Mesendoderm (in vitro differentiated cells): ENCODE measurements at regions not wholly inside any gene's neighbourhood (a gene's known extent, or its start where the extent isn't known, plus 50 kb on each side); places are given as distances from the start of the nearest gene placed in this dataset.
"Not testable (repeated sequence)": the region's sequence is repeated elsewhere in the genome, so short reads cannot be mapped to it uniquely, and the experiment has no call there.

Experiments used
- DNase-seq: peaks from one replicate; pipeline ENCODE4 v3.0.0; 2013
- H2AK5ac ChIP-seq: 2 replicates; pipeline ENCODE4 v1.6.1; 2013; ENCODE audit warnings: low read length, inconsistent platforms
- H2BK120ac ChIP-seq: 2 replicates; pipeline ENCODE4 v1.6.1; 2013; ENCODE audit warnings: low read depth, mild to moderate bottlenecking, low read length, moderate library complexity, mixed read lengths
- H2BK15ac ChIP-seq: replicated peaks from 2 replicates; pipeline ENCODE4 v1.6.1; 2013; ENCODE audit warnings: low read depth, mild to moderate bottlenecking, moderate library complexity
- H2BK5ac ChIP-seq: 2 replicates; pipeline ENCODE4 v1.6.1; 2013; ENCODE audit warnings: low read length, inconsistent platforms
- H3K18ac ChIP-seq: 2 replicates; pipeline ENCODE4 v1.6.1; 2013; ENCODE audit warnings: mild to moderate bottlenecking, low read length, mixed read lengths
- H3K23ac ChIP-seq: one replicate; pipeline ENCODE4 v1.6.1; 2013; ENCODE audit warnings: low read length
- H3K27ac ChIP-seq: 2 replicates; pipeline ENCODE4 v1.5.1; 2013; ENCODE audit warnings: low read depth, mild to moderate bottlenecking, inconsistent platforms, low read length, moderate library complexity
- H3K27me3 ChIP-seq: 2 replicates; pipeline ENCODE4 v1.6.1; 2013; ENCODE audit warnings: low read length, control low read depth, mild to moderate bottlenecking, inconsistent platforms; ENCODE audit not compliant: insufficient read depth, poor library complexity
- H3K36me3 ChIP-seq: 2 replicates; pipeline ENCODE4 v1.6.1; 2013; ENCODE audit warnings: low read length, inconsistent platforms; ENCODE audit not compliant: control insufficient read depth, insufficient read depth
- H3K4ac ChIP-seq: one replicate; pipeline ENCODE4 v1.6.1; 2013; ENCODE audit warnings: low read depth, mild to moderate bottlenecking, low read length, moderate library complexity
- H3K4me1 ChIP-seq: 2 replicates; pipeline ENCODE4 v1.6.1; 2013; ENCODE audit warnings: low read depth, low read length, inconsistent platforms; ENCODE audit not compliant: control insufficient read depth
- H3K4me2 ChIP-seq: 2 replicates; pipeline ENCODE4 v1.6.1; 2013; ENCODE audit warnings: low read length
- H3K4me3 ChIP-seq: 2 replicates; pipeline ENCODE4 v1.5.1; 2013; ENCODE audit warnings: mild to moderate bottlenecking, low read length
- H3K56ac ChIP-seq: one replicate; pipeline ENCODE4 v1.6.1; 2013; ENCODE audit warnings: low read length
- H3K79me1 ChIP-seq: 2 replicates; pipeline ENCODE4 v1.6.1; 2013; ENCODE audit warnings: low read length, inconsistent platforms
- H3K79me2 ChIP-seq: 2 replicates; pipeline ENCODE4 v1.6.1; 2013; ENCODE audit warnings: mild to moderate bottlenecking, low read length; ENCODE audit not compliant: control insufficient read depth, insufficient read depth
- H3K9ac ChIP-seq: 2 replicates; pipeline ENCODE4 v1.6.1; 2013; ENCODE audit warnings: low read length, inconsistent platforms
- H4K5ac ChIP-seq: one replicate; pipeline ENCODE4 v1.6.1; 2013; ENCODE audit warnings: low read length
- H4K8ac ChIP-seq: one replicate; pipeline ENCODE4 v1.6.1; 2013; ENCODE audit warnings: low read depth, mild to moderate bottlenecking, control low read depth, low read length, moderate library complexity
- WGBS: extraction: QIAGEN DNeasy Blood & Tissue Kit; methylation state at CpG from one replicate; pipeline ENCODE4 v1.1.7; 2013; ENCODE audit warnings: low lambda C conversion rate, missing lambda C conversion rate; ENCODE audit not compliant: insufficient coverage; ENCODE audit errors: extremely low coverage; 5-methylcytosine and 5-hydroxymethylcytosine counted together

DNA sequence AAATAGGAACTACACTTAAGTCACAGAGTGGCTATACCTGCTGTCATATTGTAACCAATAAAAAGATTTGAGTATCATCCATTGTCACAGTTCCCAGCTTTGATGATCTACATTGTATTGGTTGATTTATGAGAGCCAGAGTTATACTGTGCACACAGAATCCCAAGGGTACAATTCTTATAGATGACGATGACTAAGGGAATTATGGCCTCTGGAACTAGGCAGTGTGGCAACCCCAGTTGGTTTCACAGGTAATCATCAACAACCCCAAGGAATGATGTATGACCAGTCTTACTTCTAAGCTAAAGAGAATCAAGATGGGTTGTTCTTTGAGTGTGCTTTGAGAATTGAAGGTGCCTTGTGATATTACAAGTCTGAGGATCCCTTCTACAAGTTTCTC lies 217.3 kb downstream of the ETAA1 start:
- Histone ChIP-seq H4K8ac (no peak overlapping the region), H3K79me2 (no peaks in the 10 kb centered on the region), H3K18ac (no peak overlapping the region), H3K27ac (no peak overlapping the region), H4K5ac (no peak overlapping the region), H3K23ac (no peak overlapping the region), H2AK5ac (no peak overlapping the region), H3K4ac (no peak overlapping the region), H3K79me1 (no peaks in the 10 kb centered on the region), H2BK15ac (no peak overlapping the region), H3K4me2 (no peak overlapping the region), H3K27me3 (no peaks in the 10 kb centered on the region), H3K4me1 (no peaks in the 10 kb centered on the region), H3K56ac (no peak overlapping the region), H3K4me3 (no peak overlapping the region), H2BK5ac (no peak overlapping the region), H3K9ac (no peak overlapping the region), H2BK120ac (no peak overlapping the region), H3K36me3 (no peaks in the 10 kb centered on the region)
- DNase-seq = no peak
- WGBS = no CpG with 5 or more reads among the region's 1 CpG

DNA sequence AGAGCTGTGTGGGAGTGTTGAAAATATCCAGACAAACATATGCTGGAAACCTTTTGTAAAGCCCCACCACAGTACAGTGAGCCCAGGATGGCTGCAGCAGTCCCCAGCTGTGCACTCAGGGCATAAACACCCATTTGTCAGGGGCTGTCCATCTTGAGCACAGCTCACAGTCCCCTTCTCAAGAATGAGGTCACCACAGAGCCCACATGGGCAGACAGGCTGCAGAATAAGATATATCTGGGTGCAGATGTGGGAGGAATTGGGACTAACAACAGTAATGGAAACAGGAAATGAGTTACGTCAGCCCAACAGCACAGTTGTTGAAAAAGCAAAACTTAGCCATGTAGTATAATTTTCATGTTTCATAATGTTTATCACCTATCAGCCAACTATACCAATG lies 219.6 kb downstream of the ETAA1 start:
- H3K9ac ChIP-seq = no peak overlapping the region
- H3K79me1 ChIP-seq = no peaks in the 10 kb centered on the region
- no peaks in the 10 kb centered on the region for H3K27me3 ChIP-seq
- no peaks in the 10 kb centered on the region for H3K79me2 ChIP-seq
- no peak overlapping the region for H3K4me2 ChIP-seq
- no peak overlapping the region for H3K23ac ChIP-seq
- no peak overlapping the region for H2BK5ac ChIP-seq
- H3K4ac ChIP-seq = no peak overlapping the region
- no peaks in the 10 kb centered on the region for H3K36me3 ChIP-seq
- no peak overlapping the region for H2BK15ac ChIP-seq
- no peak for DNase-seq
- no peak overlapping the region for H4K5ac ChIP-seq
- no peak overlapping the region for H2BK120ac ChIP-seq
- no peaks in the 10 kb centered on the region for H3K4me1 ChIP-seq
- H2AK5ac ChIP-seq = no peak overlapping the region
- H3K56ac ChIP-seq = no peak overlapping the region
- H3K27ac ChIP-seq = no peak overlapping the region
- no peak overlapping the region for H3K18ac ChIP-seq
- no peak overlapping the region for H4K8ac ChIP-seq
- WGBS = no CpG with 5 or more reads among the region's 1 CpG
- no peak overlapping the region for H3K4me3 ChIP-seq

DNA sequence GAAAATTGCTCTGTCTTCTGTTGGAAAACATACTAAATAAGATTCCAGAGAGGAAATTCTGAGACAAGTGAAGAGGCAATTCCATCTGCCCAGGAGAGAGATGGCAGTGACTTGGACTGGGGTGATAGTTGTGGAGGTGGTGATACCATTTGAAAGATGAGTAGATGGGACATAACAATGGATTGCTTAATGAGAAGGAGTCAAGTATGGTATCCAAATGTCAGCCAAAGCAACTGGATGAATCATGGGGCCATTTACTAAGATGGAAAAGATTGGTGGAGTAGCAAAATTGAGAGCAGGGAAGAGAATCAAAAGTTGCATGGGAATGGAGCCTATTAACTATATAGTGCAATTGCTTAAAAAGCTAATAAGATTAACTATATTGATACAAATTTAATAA lies 222.1 kb downstream of the ETAA1 start:
- Histone ChIP-seq H3K79me1 (no peaks in the 10 kb centered on the region), H2AK5ac (no peak overlapping the region), H3K4me3 (no peak overlapping the region), H3K4me1 (no peaks in the 10 kb centered on the region), H3K56ac (no peak overlapping the region), H3K4ac (no peak overlapping the region), H4K5ac (no peak overlapping the region), H2BK120ac (no peak overlapping the region), H3K27me3 (no peaks in the 10 kb centered on the region), H3K79me2 (no peaks in the 10 kb centered on the region), H4K8ac (no peak overlapping the region), H3K23ac (no peak overlapping the region), H3K9ac (no peak overlapping the region), H2BK15ac (no peak overlapping the region), H3K27ac (no peak overlapping the region), H2BK5ac (no peak overlapping the region), H3K4me2 (no peak overlapping the region), H3K18ac (no peak overlapping the region), H3K36me3 (no peaks in the 10 kb centered on the region)
- DNase-seq = no peak

DNA sequence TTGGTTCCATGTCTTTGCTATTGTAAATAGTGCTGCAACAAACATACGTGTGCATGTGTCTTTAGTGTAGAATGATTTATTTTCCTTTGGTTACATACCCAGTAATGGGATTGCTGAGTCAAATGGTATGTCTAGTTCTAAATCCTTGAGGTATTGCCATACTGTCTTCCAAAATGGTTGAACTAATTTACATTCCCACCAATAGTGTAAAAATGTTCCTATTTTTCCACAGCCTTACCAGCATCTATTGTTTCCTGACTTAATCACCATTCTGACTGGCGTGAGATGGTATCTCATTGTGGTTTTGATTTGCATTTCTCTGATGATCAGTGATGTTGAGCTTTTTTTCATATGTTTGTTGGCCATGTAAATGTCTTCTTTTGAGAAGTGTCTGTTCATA lies 226.6 kb downstream of the ETAA1 start:
- not testable (repeated sequence) for H2BK120ac ChIP-seq, H3K9ac ChIP-seq
- WGBS = no CpG with 5 or more reads among the region's 2 CpGs

DNA sequence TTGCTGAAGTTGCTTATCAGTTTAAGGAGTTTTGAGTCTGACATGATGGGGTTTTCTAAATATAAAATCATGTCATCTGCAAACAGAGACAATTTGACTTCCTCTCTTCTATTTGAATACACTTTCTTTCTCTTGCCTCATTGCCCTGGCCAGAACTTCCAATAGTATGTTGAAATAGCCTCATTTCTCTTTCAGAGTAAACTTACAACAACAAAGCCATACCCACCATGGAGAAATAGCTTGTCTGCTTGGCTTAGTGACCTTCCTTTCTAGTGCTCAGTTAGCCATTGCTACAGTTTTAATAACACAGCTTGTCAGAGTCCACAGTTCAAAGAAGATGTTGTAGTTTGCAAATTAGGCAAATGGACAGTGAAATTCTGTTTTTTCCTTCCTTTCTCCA lies 228.0 kb downstream of the ETAA1 start:
- no peak overlapping the region for H4K5ac ChIP-seq
- H2BK120ac ChIP-seq = no peak overlapping the region
- H3K4me2 ChIP-seq = no peak overlapping the region
- no peak overlapping the region for H3K4me3 ChIP-seq
- no peaks in the 10 kb centered on the region for H3K79me2 ChIP-seq
- no peak overlapping the region for H2BK5ac ChIP-seq
- H3K27me3 ChIP-seq = no peaks in the 10 kb centered on the region
- H3K27ac ChIP-seq = no peak overlapping the region
- H3K79me1 ChIP-seq = no peaks in the 10 kb centered on the region
- no peak overlapping the region for H3K18ac ChIP-seq
- no peak overlapping the region for H3K23ac ChIP-seq
- H3K56ac ChIP-seq = no peak overlapping the region
- no peak for DNase-seq
- no peak overlapping the region for H2AK5ac ChIP-seq
- H3K4me1 ChIP-seq = no peaks in the 10 kb centered on the region
- no peaks in the 10 kb centered on the region for H3K36me3 ChIP-seq
- no peak overlapping the region for H4K8ac ChIP-seq
- no peak overlapping the region for H3K4ac ChIP-seq
- H2BK15ac ChIP-seq = no peak overlapping the region
- H3K9ac ChIP-seq = no peak overlapping the region

More for the DNA sequence above, 226.6 kb downstream of the ETAA1 start:
- not testable (repeated sequence) for H2BK5ac ChIP-seq, H3K79me2 ChIP-seq, H3K56ac ChIP-seq, H2BK15ac ChIP-seq, H3K23ac ChIP-seq, H3K36me3 ChIP-seq, H3K79me1 ChIP-seq, H4K8ac ChIP-seq, H3K27me3 ChIP-seq, H3K18ac ChIP-seq, H2AK5ac ChIP-seq, H3K4me1 ChIP-seq, H3K4me2 ChIP-seq, H3K4me3 ChIP-seq, H3K4ac ChIP-seq, H4K5ac ChIP-seq, DNase-seq, H3K27ac ChIP-seq

DNA sequence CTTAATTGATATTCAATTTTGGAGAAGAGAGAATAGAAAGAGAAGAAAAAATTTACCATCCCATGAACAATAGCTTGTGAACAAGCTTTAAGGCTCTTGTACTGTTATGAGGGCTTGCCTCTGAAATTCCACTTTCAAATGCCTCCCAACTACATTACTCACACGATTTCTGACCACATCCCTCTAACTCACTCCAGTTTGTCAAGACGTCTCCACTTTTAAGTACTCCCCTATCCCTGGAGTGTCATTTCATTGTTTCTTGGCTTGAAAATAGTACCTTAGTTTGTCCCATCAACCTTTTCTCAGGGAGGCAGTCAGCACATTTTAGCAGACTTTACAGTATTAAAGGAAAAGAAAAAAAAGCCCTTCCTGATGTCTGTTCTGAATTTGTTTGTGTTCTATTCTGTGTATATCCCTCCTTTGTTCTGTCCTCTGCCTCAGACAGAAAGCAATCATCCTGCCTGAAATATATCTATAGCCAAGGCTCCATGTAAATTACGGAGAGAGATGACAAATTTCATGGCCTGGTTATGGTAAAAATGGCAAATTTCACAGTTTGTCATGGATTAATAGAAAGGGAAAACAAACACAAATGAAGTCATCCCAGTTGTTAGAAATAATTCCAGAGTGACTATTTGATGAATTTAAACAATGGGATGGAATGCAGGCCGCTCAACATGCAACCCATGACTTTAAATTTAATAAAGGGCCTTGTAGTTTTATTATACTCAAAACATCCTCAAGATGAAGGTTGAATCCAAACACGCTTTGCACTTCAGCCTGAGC lies 228.8 kb downstream of the ETAA1 start:
- Histone ChIP-seq H3K27ac (no peak overlapping the region), H3K4me3 (no peak overlapping the region), H3K56ac (no peak overlapping the region), H3K18ac (no peak overlapping the region), H3K27me3 (no peaks in the 10 kb centered on the region), H3K23ac (no peak overlapping the region), H4K5ac (no peak overlapping the region), H3K79me2 (no peaks in the 10 kb centered on the region), H3K4me1 (no peaks in the 10 kb centered on the region), H3K4me2 (no peak overlapping the region), H2AK5ac (no peak overlapping the region), H2BK120ac (no peak overlapping the region), H4K8ac (no peak overlapping the region), H2BK15ac (no peak overlapping the region), H3K36me3 (no peaks in the 10 kb centered on the region), H3K4ac (no peak overlapping the region), H3K79me1 (no peaks in the 10 kb centered on the region), H3K9ac (no peak overlapping the region), H2BK5ac (no peak overlapping the region)
- WGBS = no CpG with 5 or more reads among the region's 5 CpGs
- DNase-seq = no peak
